Thyroid gland (tissue), 4 donors: ENCODE measurements at regions not wholly inside any gene's neighbourhood (a gene's known extent, or its start where the extent isn't known, plus 50 kb on each side); places are given as distances from the start of the nearest gene placed in this dataset.

Experiments used
- DNase-seq, 2 donors: peaks; one replicate each; pipeline ENCODE4 v3.0.0-alpha.2; 2019
- H3K27ac ChIP-seq, 3 donors: fragments of 200-600 bp; sonication (generic); 1 replicate in 2 of 3; 2 replicates in 1 of 3; pipeline ENCODE4 v1.5.1; 2016 to 2019; ENCODE audit warnings: mild to moderate bottlenecking in 1 of 3, moderate library complexity in 1 of 3
- H3K27me3 ChIP-seq: fragments of 200-600 bp; sonication (generic); one replicate; pipeline ENCODE4 v1.5.1; 2019
- H3K36me3 ChIP-seq, 2 donors: fragments of 200-600 bp; sonication (generic); one replicate each; pipeline ENCODE4 v1.5.1; 2016 to 2019
- H3K4me1 ChIP-seq, 2 donors: fragments of 200-600 bp; sonication (generic); one replicate each; pipeline ENCODE4 v1.5.1; 2017 to 2019
- H3K4me3 ChIP-seq, 3 donors: fragments of 200-600 bp; sonication (generic); replicated peaks in 1 of 3; 1 replicate in 2 of 3; 2 replicates in 1 of 3; pipeline ENCODE4 v1.5.1; 2016; ENCODE audit warnings: mild to moderate bottlenecking in 1 of 3
- H3K9me3 ChIP-seq: fragments of 200-600 bp; sonication (generic); one replicate; pipeline ENCODE4 v1.5.1; 2017
- POLR2A ChIP-seq, 2 donors: fragments of 450-650 bp; IDR thresholded peaks; one replicate each; pipeline ENCODE4 v1.6.1; 2017; ENCODE audit warnings: antibody characterized with exemption in 2 of 2, mild to moderate bottlenecking in 2 of 2, moderate library complexity in 1 of 2
- WGBS, 2 donors: methylation state at CpG; one replicate each; pipeline ENCODE4 v1.1.5; 2017; 5-methylcytosine and 5-hydroxymethylcytosine counted together
- intact Hi-C: fragments of 100-400 bp; cut with DNase I; formaldehyde crosslinking; loops from one replicate; pipeline ENCODE4 v1.15.1; 2023
- TF ChIP-seq, protein P1 (sequence below), 6 experiments: fragments of 200-600 bp in 3 of 6; fragments of 450-650 bp in 3 of 6; sonication (generic) in 3 of 6; IDR thresholded peaks; one replicate each; pipeline ENCODE4 v1.5.1; 2016 to 2019; ENCODE audit warnings: antibody characterized with exemption in 6 of 6, mild to moderate bottlenecking in 2 of 6, inconsistent platforms in 1 of 6, moderate library complexity in 1 of 6

DNA sequence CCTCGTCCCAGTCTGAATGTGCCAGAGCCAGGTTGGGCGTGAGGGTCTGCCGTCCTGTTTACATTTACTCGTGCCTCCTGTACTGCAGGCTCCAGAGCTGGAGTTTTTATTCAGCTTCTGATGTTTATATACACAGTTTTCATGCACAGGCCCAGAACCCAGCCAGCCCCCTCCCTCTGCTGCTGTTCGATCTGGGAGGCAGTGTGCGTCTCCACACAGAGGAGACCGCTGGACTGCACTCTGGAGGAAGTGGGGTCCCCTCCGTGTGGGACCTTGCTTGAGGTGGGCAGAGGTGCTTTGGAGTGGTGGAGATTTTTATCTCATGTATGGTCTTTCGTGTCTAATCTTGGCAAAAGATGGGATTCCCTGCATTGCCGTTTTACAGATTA is 90.6 kb downstream of the GLI2 start:
- DNase-seq, result no peak
- Histone ChIP-seq H3K4me3 (no peak overlapping the region), H3K9me3 (no peaks in the 10 kb centered on the region), H3K4me1 (peaks cover 0 to 4% of the 10 kb centered on the region in 2 donors), H3K27ac (no peak overlapping the region), H3K27me3 (no peaks in the 10 kb centered on the region), H3K36me3 (no peaks in the 10 kb centered on the region)
- 50 to 55% methylated on average over 10 of the region's 10 CpGs for WGBS, 2 donors
- TF ChIP-seq POLR2A (IDR thresholded peaks at IDR 0.05), result no peak
- TF ChIP-seq, protein P1, sequence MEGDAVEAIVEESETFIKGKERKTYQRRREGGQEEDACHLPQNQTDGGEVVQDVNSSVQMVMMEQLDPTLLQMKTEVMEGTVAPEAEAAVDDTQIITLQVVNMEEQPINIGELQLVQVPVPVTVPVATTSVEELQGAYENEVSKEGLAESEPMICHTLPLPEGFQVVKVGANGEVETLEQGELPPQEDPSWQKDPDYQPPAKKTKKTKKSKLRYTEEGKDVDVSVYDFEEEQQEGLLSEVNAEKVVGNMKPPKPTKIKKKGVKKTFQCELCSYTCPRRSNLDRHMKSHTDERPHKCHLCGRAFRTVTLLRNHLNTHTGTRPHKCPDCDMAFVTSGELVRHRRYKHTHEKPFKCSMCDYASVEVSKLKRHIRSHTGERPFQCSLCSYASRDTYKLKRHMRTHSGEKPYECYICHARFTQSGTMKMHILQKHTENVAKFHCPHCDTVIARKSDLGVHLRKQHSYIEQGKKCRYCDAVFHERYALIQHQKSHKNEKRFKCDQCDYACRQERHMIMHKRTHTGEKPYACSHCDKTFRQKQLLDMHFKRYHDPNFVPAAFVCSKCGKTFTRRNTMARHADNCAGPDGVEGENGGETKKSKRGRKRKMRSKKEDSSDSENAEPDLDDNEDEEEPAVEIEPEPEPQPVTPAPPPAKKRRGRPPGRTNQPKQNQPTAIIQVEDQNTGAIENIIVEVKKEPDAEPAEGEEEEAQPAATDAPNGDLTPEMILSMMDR (IDR thresholded peaks at IDR 0.05), result no peak
- intact Hi-C loops, result no loop called here

DNA sequence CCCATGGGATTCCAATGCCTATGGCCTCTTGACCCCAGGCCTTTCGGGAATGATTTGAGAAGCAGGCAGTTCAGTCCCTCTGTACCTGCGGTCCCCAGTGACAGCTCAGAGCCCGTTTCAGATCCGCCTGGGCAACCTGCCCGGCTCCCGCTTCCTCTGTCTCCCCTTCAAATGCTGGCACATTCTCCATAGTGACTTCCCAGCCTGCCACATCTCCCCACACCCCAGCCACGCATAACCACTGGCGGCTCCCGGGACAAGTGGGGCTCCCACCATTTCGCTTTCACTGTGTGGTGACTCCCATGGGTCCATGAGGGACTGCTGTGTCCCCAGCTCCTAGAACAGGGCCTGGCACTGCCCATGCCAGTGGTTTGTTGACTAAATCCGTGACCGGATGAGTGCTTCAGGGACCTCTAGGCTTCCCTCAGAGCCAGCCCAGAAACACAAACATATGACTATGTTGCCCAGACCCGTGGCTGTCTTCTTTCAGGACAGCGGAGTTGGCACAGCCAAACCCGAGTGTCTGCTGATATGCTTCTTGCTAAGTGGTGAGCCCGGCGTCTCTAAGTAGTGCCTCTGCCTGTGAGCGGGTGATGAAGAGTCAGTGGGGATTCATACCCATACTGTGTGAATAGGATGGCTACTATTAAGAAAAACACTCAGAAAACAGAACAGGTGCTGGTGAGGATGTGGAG is 91.2 kb downstream of the GLI2 start:
- intact Hi-C loops, result no loop called here
- Histone ChIP-seq H3K4me3 (no peak overlapping the region), H3K27ac (no peak overlapping the region), H3K36me3 (no peaks in the 10 kb centered on the region), H3K9me3 (no peaks in the 10 kb centered on the region), H3K4me1 (peaks cover 0 to 4% of the 10 kb centered on the region in 2 donors), H3K27me3 (no peaks in the 10 kb centered on the region)
- 83 to 85% methylated on average over 18 of the region's 18 CpGs for WGBS, 2 donors
- no peak for TF ChIP-seq POLR2A (IDR thresholded peaks at IDR 0.05)
- TF ChIP-seq, protein P1 (IDR thresholded peaks at IDR 0.05), result no peak
- no peak for DNase-seq

DNA sequence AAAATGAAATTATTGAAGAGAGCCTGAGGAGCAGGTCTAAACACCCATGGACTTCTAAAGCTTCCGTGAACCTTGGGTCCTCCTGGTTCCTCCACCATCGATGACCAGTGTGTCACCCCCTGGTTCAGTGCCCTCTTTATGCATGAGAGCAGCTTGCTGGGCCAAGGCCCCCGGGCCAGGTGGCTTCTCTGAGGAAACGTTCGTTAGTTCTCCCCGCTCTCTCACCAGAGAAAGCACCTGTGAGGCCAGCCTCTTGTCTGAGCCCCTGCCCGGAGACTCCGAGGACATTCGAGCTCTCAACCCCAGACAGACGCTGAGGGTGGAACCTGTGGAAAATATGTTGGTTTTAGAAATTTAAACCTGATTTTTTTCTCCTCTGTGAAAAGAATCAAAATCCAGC is 92.4 kb downstream of the GLI2 start:
- Histone ChIP-seq H3K36me3 (no peaks in the 10 kb centered on the region), H3K27ac (no peak overlapping the region), H3K4me3 (no peak overlapping the region), H3K27me3 (no peaks in the 10 kb centered on the region), H3K4me1 (peaks cover 0 to 4% of the 10 kb centered on the region in 2 donors), H3K9me3 (no peaks in the 10 kb centered on the region)
- 84 to 88% methylated on average over 10 of the region's 10 CpGs for WGBS, 2 donors
- no peak for TF ChIP-seq POLR2A (IDR thresholded peaks at IDR 0.05)
- TF ChIP-seq, protein P1 (IDR thresholded peaks at IDR 0.05), result no peak
- intact Hi-C loops, result no loop called here
- DNase-seq, result no peak

DNA sequence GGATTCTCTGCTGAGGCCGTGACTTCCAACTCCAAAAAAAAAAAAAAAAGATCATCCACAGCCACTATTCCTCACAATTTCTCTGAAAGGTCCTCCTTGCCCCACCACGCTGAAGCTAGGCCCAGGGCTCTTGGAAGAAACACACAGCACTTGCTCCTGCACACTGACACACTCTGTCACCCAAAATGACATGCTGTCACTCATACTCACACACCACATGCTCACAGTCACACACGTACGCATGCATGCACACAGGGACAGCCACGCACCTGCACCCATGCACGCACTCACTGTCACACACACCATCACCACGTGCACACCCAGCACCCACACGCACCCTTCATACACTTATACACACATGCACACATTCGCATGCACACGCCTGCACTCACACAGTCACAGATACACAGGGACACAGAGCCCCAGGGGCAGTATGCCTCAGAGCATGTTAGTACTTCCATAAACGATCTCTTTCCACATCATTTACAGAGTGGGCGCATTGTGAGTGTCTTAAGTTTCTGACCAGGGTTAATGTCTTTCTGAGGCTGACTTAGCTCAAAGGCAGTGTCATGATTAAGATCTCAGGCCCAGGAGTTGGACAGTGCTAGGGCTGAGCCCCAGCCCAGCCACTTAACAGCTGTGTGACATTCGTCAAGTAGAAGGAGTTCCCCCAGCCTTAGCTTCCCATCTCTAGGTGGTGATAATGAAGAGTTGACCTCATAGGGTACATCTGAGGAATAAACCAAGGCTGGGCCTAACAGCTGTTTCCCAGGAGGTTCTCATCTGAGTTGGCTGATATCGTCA is 93.4 kb downstream of the GLI2 start:
- Histone ChIP-seq H3K4me1 (peaks cover 0 to 4% of the 10 kb centered on the region in 2 donors), H3K27ac (no peak overlapping the region), H3K9me3 (no peaks in the 10 kb centered on the region), H3K4me3 (no peak overlapping the region), H3K27me3 (no peaks in the 10 kb centered on the region), H3K36me3 (no peaks in the 10 kb centered on the region)
- TF ChIP-seq, protein P1 (IDR thresholded peaks at IDR 0.05), result no peak
- no peak for TF ChIP-seq POLR2A (IDR thresholded peaks at IDR 0.05)
- no peak for DNase-seq
- 90 to 92% methylated on average over 14 of the region's 14 CpGs for WGBS, 2 donors
- intact Hi-C loops, result no loop called here

DNA sequence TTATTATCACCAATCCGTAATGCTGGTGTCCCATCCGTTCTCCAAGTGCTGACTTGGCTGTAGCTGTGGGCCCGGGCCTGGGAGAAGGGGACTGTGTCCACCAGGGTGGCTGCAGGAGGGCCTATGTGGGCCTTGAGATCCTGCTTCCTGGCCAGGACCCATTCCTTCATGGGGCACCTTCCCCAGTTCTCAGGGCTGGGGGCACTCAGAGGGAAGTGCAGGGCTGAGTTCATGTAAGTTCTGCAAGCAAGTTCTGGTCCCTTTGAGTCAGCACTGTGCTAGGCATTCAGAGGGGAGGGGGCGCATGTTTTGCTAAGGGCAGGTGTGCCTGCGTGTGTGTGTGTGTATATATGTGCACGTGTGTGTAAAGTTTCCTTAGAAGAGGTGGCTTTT is 94.0 kb downstream of the GLI2 start:
- Histone ChIP-seq H3K27ac (no peak overlapping the region), H3K4me3 (no peak overlapping the region), H3K4me1 (peaks cover 0 to 4% of the 10 kb centered on the region in 2 donors), H3K27me3 (no peaks in the 10 kb centered on the region), H3K36me3 (no peaks in the 10 kb centered on the region), H3K9me3 (no peaks in the 10 kb centered on the region)
- WGBS, 2 donors, result 93 to 95% methylated on average over 6 of the region's 6 CpGs
- DNase-seq, result no peak
- intact Hi-C loops, result no loop called here
- TF ChIP-seq, protein P1 (IDR thresholded peaks at IDR 0.05), result no peak
- TF ChIP-seq POLR2A (IDR thresholded peaks at IDR 0.05), result no peak
